ENCODE measurements at regions not wholly inside any gene's neighbourhood (a gene's known extent, or its start where the extent isn't known, plus 50 kb on each side); places are given as distances from the start of the nearest gene placed in this dataset.

DNA sequence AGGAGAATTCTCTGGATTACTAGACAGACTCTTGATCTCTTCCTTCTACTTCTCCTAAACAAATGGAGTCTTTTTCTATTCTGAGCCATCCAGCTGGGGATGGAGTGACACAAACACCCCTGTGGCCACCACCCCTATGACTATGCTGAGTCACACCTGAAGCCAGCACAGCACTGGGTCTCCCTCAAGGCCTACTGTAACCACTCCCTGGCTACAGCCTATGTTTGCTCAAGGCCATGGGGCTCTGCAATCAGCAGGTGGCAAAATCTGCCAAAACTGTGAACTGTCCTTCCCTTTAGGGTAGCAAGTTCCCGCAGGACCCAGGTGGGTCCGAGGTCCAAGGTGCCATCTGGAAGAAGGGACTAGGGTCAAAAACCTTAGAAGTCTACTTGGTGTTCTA, 132.3 kb downstream of the TINAG start:
- DNase-seq (ENCODE audit: extremely low read depth in 1 of 11, low read depth in 9 of 11, low spot score in 4 of 11) = no peak

GRCh38 chr6:54441020-54441419, 132.8 kb downstream of the TINAG start:
- no peak for DNase-seq (ENCODE audit: extremely low read depth in 1 of 11, low read depth in 9 of 11, low spot score in 4 of 11)

DNA sequence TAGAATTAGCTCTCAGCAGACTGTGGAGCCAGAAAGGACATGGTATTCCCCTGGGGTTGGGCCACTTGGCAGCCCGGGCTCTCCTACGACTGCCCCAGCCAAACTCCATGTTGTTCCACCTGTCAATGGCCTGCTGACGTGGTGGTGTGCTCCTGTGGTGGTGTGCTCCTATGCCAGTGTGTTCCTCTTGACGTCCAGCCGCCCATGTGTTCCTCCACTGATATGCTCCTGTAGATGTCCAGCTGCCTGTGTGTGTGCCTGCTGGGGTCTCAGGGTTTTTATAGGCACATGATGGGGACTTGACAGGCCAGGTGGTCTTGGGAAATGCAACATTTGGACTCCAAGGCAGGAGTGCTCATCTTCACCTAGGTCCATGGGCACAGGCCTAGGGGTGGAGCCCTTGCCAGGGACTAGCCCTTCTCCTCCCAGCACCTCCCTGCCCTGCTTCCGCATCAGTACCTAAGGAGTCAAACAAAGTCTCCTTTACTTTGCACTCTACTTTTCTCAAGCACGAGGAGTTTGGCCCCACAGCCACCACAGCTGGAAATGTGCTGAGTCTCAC, 133.5 kb downstream of the TINAG start:
- DNase-seq (ENCODE audit: extremely low read depth in 1 of 11, low read depth in 9 of 11, low spot score in 4 of 11) = no peak

DNA sequence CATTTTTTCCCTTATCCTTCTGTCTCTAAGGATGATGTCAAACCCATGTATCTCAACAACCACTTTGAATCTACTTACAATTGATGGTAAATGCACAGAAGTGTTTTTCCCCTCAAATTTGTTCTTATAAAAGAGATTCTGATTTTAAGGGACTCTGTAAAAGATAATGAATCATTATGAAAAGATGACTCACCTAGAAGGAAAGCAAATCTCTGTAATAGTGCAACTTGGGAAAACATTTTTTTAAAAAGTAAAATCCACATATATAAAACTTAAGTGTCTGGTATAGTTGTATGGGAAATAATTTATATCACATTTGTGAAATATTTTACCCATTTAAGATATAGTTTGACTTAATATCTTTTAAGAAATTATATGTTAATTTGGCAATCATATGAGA, 137.0 kb downstream of the TINAG start:
- no peak for DNase-seq (ENCODE audit: extremely low read depth in 1 of 11, low read depth in 9 of 11, low spot score in 4 of 11)

DNA sequence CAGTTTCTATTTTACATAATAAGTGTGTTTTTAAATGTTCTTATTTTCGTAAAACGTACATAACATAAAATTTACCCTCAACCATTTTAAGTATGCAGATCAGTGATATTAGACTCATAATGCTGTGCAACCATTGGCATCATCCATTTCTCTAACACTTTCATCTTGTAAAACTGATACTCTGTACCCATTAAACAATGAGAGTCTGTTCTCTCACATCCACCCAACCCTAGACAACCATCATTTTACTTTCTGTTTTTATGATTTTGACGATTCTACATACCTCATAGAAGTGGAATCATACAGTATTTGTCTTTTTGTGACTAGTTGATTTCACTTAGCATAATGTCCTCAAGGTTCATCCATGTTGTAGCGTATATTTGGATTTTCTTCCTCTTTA, 140.4 kb downstream of the TINAG start:
- DNase-seq (ENCODE audit: extremely low read depth in 1 of 11, low read depth in 9 of 11, low spot score in 4 of 11) = no peak

DNA sequence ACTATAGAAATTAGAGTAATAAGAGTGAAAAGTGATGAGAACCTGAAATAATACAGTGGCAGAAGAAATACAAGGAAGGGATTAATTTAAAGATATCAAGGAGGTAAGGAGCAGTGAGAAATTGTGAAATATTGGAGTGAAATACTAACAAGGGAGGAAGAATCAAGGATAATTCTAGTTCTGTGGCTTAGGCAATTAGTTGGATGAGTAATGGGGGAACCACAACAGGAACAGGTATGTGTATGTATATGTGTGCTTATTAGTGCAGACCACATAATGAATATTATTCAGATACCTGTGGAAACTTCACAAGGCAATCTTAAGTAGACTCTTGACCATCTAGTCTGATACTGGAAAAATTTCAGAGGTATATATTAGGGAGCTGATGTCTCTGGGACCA, 143.3 kb downstream of the TINAG start:
- DNase-seq (ENCODE audit: extremely low read depth in 1 of 11, low read depth in 9 of 11, low spot score in 4 of 11) = no peak

- DNase-seq (ENCODE audit: extremely low read depth in 1 of 11, low read depth in 9 of 11, low spot score in 4 of 11) = no peak
Observed at GRCh38 chr6:54463354-54464024, 155.2 kb downstream of the TINAG start.

GRCh38 chr6:54465649-54466300, 157.5 kb downstream of the TINAG start:
- DNase-seq (ENCODE audit: extremely low read depth in 1 of 11, low read depth in 9 of 11, low spot score in 4 of 11) = no peak

- DNase-seq (ENCODE audit: extremely low read depth in 1 of 11, low read depth in 9 of 11, low spot score in 4 of 11) = no peak
Observed at GRCh38 chr6:54467384-54467783, 159.1 kb downstream of the TINAG start.

DNA sequence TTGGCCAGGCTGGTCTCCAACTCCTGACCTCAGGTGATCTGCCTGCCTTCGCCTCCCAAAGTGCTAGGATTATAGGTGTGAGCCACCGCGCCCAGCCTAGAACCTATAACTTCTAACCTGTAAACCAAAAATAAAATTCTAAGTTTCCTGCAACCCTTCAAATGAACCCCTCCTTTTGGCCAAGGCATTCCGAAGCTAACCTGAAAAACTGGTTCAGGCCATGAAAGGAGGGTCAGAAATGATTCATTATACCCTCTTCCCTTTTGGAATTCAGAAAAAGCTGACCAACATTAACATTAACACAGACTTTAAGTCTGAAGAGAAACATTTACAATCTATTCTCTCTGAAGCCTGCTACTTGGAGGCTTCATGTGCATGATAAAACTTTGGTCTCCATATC, 165.1 kb downstream of the TINAG start:
- DNase-seq (ENCODE audit: extremely low read depth in 1 of 11, low read depth in 9 of 11, low spot score in 4 of 11) = no peak

- no peak for DNase-seq (ENCODE audit: extremely low read depth in 1 of 11, low read depth in 9 of 11, low spot score in 4 of 11)
Observed at GRCh38 chr6:54474898-54475297, 166.7 kb downstream of the TINAG start.

- DNase-seq (ENCODE audit: extremely low read depth in 1 of 11, low read depth in 9 of 11, low spot score in 4 of 11) = no peak
Observed at GRCh38 chr6:54481091-54481490, 172.8 kb downstream of the TINAG start.

GRCh38 chr6:54491431-54491830, 183.2 kb downstream of the TINAG start:
- no peak for DNase-seq (ENCODE audit: extremely low read depth in 1 of 11, low read depth in 9 of 11, low spot score in 4 of 11)

GRCh38 chr6:54493138-54493537, 184.9 kb downstream of the TINAG start:
- DNase-seq (ENCODE audit: extremely low read depth in 1 of 11, low read depth in 9 of 11, low spot score in 4 of 11) = no peak

DNA sequence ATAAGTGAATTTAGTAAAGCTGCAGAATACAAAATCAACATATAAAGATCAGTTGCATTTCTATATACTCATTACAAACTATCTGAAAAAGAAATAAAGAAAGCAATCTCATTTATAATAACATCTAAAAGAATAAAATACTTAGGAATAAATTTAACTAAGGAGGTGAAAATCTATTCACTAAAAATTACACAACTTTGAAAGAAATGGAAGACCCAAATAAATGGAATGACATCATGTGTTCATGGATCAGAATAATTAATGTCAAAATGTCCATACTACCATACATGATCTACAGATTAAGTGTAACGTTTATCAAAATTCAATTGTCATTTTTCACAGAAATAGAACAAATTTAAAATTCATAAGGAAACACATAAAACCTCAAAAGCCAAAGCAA, 194.9 kb downstream of the TINAG start:
- no peak for DNase-seq (ENCODE audit: extremely low read depth in 1 of 11, low read depth in 9 of 11, low spot score in 4 of 11)

DNA sequence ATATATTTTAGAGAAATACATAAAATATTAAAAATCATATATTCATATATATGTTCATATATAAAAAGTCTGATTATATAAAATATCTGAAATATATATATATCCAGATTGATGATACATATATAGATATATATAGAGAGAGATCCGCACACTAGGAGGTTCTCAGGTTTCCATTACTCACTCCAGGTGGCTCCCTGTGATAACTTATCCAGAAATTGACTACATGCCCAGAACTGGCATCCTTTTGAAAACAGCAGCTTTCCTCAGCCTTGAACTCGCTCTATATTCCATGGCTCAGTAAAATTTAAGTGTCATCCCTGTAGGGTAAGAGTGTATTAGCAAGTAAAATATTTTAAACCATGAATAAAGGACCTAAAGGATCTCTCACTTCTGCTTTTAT, 206.8 kb downstream of the TINAG start:
- no peak for DNase-seq (ENCODE audit: extremely low read depth in 1 of 11, low read depth in 9 of 11, low spot score in 4 of 11)

DNA sequence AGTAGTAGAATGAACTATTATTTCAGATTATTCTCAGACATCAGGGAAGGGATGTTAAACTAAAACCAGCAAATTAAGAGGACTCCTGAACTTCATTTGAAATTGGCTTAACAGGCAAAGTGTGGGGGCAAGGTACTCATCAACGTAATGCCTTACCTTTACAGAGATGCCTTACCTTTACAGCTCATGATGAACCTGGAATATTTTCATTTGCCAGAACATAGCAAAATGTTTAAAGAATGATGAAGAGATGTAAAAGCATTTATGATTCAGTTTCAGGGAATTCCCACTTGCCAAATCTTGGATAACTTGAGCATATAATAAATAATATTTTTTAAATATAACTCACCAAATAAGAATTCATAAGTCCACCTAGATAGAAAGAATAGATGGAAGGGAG, 207.5 kb downstream of the TINAG start:
- DNase-seq (ENCODE audit: extremely low read depth in 1 of 11, low read depth in 9 of 11, low spot score in 4 of 11) = no peak

DNA sequence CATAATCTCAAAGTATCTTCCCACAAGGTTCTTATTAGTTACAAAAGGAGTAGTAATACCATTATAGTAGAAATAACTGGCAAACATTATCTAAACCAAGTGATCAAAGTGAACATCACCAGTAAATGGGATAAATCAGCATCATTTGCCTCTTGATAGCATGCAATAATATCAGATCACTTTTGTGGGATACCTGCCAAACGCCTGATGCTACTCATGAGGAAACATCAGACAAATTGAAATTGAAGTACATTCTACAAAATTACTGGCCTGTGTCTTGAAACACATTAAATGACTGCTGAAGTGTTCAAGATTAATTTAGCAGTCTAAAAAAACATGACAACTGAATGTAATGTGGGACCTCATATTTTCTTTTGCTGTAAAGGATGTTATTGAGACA, 208.1 kb downstream of the TINAG start:
- DNase-seq (ENCODE audit: extremely low read depth in 1 of 11, low read depth in 9 of 11, low spot score in 4 of 11) = no peak

DNA sequence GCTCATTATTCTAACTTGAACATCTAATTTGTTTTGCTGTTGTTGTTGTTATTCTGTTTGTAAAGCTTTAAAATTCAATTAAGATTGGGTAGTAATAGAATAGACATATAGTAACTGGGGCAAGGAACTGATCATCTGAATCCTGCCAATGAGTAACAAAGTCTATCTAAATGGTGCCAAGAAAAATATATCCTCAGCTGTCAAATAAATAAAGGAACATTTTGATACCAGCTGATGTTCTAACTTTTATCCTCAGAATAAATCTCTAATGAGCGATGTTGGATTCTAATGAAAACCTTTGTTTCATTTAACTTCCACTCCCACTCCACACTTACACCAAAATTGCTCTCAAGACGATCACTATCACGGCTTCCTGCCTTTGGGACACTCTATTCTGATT, 210.9 kb downstream of the TINAG start:
- DNase-seq (ENCODE audit: extremely low read depth in 1 of 11, low read depth in 9 of 11, low spot score in 4 of 11) = no peak

GRCh38 chr6:54525731-54526130, 217.5 kb downstream of the TINAG start:
- DNase-seq (ENCODE audit: extremely low read depth in 1 of 11, low read depth in 9 of 11, low spot score in 4 of 11) = no peak

DNA sequence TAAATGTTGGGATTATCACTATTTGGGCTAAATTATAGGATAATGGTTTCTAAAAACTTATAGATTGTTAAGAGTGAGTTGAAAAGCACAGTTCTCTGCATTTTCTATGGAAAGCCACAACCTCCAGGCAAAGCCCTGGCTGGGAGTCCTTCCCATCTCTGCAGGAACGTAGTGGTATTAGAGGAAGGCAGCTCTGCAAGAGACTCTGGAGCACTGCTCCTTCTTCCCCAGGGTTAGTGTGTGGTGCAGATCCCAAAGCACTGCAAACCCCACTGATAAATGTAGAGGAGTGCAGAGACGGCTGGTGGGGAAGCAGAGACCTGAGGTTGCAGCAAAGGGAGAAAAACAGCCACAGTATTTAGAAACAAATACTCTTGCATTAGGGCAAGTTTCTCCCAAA, 225.3 kb downstream of the TINAG start:
- DNase-seq (ENCODE audit: extremely low read depth in 1 of 11, low read depth in 9 of 11, low spot score in 4 of 11) = no peak

Data from renal cortex interstitium (tissue), 11 donors.